ENCODE measurements at regions not wholly inside any gene's neighbourhood (a gene's known extent, or its start where the extent isn't known, plus 50 kb on each side); places are given as distances from the start of the nearest gene placed in this dataset.
"Not testable (repeated sequence)": the region's sequence is repeated elsewhere in the genome, so short reads cannot be mapped to it uniquely, and the experiment has no call there.

- Histone ChIP-seq H3K4me1 (ENCODE audit: control insufficient read depth, insufficient read depth, low read length, poor library complexity, severe bottlenecking) (peaks cover 13% of the 10 kb centered on the region), H3K4me3 (ENCODE audit: extremely low read depth, insufficient read depth, low read length, poor library complexity, severe bottlenecking) (no peak overlapping the region), H3K36me3 (ENCODE audit: control insufficient read depth, insufficient read depth, low read length) (no peaks in the 10 kb centered on the region), H3K9me3 (ENCODE audit: control insufficient read depth, low read length) (no peaks in the 10 kb centered on the region), H3K27ac (ENCODE audit: low read depth, low read length, severe bottlenecking) (no peak overlapping the region)
- WGBS, 2 experiments (ENCODE audit: insufficient coverage in 2 of 2) = no CpG with 5 or more reads among the region's 5 CpGs
Observed at GRCh38 chr2:234174742-234175141, 124.2 kb downstream of the SPP2 start.

DNA sequence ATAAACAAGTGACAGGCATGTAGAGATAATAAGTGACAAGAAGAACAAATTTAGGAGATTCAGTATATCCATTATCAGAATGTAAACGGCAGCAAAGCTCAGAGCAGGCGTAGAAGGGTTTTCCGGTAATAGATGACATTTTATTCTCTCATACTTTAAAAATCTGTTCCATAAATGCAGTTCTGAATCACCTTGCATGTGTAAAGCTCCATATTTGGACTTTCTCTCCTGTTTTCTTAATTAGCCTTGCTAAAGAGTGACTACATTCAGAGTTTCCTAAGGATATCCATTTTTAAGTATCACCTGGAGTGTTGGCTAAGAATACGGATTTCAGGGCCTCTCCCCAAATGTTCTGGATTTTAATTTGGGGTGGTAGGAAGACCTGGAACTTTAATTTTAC, 122.0 kb downstream of the SPP2 start:
- peaks cover 11% of the 10 kb centered on the region for H3K4me1 ChIP-seq (ENCODE audit: control insufficient read depth, insufficient read depth, low read length, poor library complexity, severe bottlenecking)
- H3K4me3 ChIP-seq (ENCODE audit: extremely low read depth, insufficient read depth, low read length, poor library complexity, severe bottlenecking) = no peak overlapping the region
- H3K27ac ChIP-seq (ENCODE audit: low read depth, low read length, severe bottlenecking) = no peak overlapping the region
- whole genome bisulfite sequencing, 2 experiments (ENCODE audit: insufficient coverage in 2 of 2) = 87 to 92% methylated on average over 3 to 4 of the region's 4 CpGs
- H3K9me3 ChIP-seq (ENCODE audit: control insufficient read depth, low read length) = no peaks in the 10 kb centered on the region
- H3K36me3 ChIP-seq (ENCODE audit: control insufficient read depth, insufficient read depth, low read length) = no peaks in the 10 kb centered on the region

GRCh38 chr2:234172066-234172465, 121.6 kb downstream of the SPP2 start:
- peaks cover 11% of the 10 kb centered on the region for H3K4me1 ChIP-seq (ENCODE audit: control insufficient read depth, insufficient read depth, low read length, poor library complexity, severe bottlenecking)
- H3K4me3 ChIP-seq (ENCODE audit: extremely low read depth, insufficient read depth, low read length, poor library complexity, severe bottlenecking) = no peak overlapping the region
- H3K36me3 ChIP-seq (ENCODE audit: control insufficient read depth, insufficient read depth, low read length) = no peaks in the 10 kb centered on the region
- WGBS, 2 experiments (ENCODE audit: insufficient coverage in 2 of 2) = 86 to 87% methylated on average over 6 to 7 of the region's 10 CpGs
- H3K9me3 ChIP-seq (ENCODE audit: control insufficient read depth, low read length) = no peaks in the 10 kb centered on the region
- no peak overlapping the region for H3K27ac ChIP-seq (ENCODE audit: low read depth, low read length, severe bottlenecking)

DNA sequence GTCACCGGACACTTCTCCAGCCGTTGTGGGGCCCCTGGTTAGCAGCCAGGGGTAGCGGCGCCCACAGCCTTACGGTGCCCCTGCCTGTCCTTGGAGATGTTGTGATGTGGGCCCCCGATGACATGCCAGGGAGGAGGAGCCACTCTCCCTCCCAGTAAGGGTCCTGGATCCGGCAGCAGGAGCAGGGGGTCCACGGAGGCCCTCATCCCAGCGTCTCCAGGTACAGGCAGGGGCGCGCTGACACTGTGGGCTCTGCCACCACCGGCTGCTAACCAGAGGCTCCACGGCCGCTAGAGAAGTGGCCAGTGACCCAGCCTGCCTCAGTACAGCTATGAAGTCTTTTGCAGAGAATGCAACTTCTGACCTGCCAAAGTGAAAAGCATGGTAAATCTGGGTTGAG, 121.2 kb downstream of the SPP2 start:
- H3K27ac ChIP-seq (ENCODE audit: low read depth, low read length, severe bottlenecking) = no peak overlapping the region
- no peaks in the 10 kb centered on the region for H3K9me3 ChIP-seq (ENCODE audit: control insufficient read depth, low read length)
- WGBS, 2 experiments (ENCODE audit: insufficient coverage in 2 of 2) = 96 to 98% methylated on average over 8 to 11 of the region's 14 CpGs
- H3K4me1 ChIP-seq (ENCODE audit: control insufficient read depth, insufficient read depth, low read length, poor library complexity, severe bottlenecking) = peaks cover 11% of the 10 kb centered on the region
- H3K4me3 ChIP-seq (ENCODE audit: extremely low read depth, insufficient read depth, low read length, poor library complexity, severe bottlenecking) = no peak overlapping the region
- no peaks in the 10 kb centered on the region for H3K36me3 ChIP-seq (ENCODE audit: control insufficient read depth, insufficient read depth, low read length)

DNA sequence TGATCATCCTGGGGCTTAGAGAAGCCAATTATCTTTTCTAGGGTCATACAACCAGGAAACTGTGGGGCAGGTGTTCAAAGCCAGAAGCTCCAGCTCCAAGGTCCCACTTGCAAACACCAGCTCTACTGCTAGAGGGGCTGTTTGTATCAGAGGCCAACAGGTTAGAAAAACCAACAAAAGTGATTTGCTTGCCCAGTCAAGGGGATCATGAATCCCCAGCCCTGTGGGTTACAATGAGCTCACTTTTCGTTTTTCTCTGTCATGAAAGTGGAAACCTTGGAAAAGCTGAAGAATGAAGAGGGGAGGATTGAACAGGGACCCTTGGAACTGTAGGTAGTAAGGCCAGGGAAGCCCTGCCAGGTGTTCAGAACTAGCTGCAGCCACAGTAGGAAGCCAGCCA, 119.2 kb downstream of the SPP2 start:
- no peaks in the 10 kb centered on the region for H3K9me3 ChIP-seq (ENCODE audit: control insufficient read depth, low read length)
- H3K36me3 ChIP-seq (ENCODE audit: control insufficient read depth, insufficient read depth, low read length) = no peaks in the 10 kb centered on the region
- no peak overlapping the region for H3K4me3 ChIP-seq (ENCODE audit: extremely low read depth, insufficient read depth, low read length, poor library complexity, severe bottlenecking)
- WGBS, 2 experiments (ENCODE audit: insufficient coverage in 2 of 2) = 100% methylated on average over 1 of the region's 1 CpG
- H3K27ac ChIP-seq (ENCODE audit: low read depth, low read length, severe bottlenecking) = no peak overlapping the region
- peaks cover 12% of the 10 kb centered on the region for H3K4me1 ChIP-seq (ENCODE audit: control insufficient read depth, insufficient read depth, low read length, poor library complexity, severe bottlenecking)

GRCh38 chr2:234168605-234169570, 118.4 kb downstream of the SPP2 start:
- not testable (repeated sequence) for H3K9me3 ChIP-seq (ENCODE audit: control insufficient read depth, low read length); H3K4me3 ChIP-seq (ENCODE audit: extremely low read depth, insufficient read depth, low read length, poor library complexity, severe bottlenecking); H3K27ac ChIP-seq (ENCODE audit: low read depth, low read length, severe bottlenecking); H3K36me3 ChIP-seq (ENCODE audit: control insufficient read depth, insufficient read depth, low read length)
- H3K4me1 ChIP-seq (ENCODE audit: control insufficient read depth, insufficient read depth, low read length, poor library complexity, severe bottlenecking) = peaks cover 16% of the 10 kb centered on the region
- 93 to 96% methylated on average over 3 of the region's 8 CpGs for WGBS, 2 experiments (ENCODE audit: insufficient coverage in 2 of 2)

GRCh38 chr2:234166531-234166930, 116.0 kb downstream of the SPP2 start:
- H3K36me3 ChIP-seq (ENCODE audit: control insufficient read depth, insufficient read depth, low read length) = no peaks in the 10 kb centered on the region

GRCh38 chr2:234165421-234165820, 114.9 kb downstream of the SPP2 start:
- Histone ChIP-seq H3K36me3 (ENCODE audit: control insufficient read depth, insufficient read depth, low read length) (no peaks in the 10 kb centered on the region), H3K27ac (ENCODE audit: low read depth, low read length, severe bottlenecking) (no peak overlapping the region), H3K4me1 (ENCODE audit: control insufficient read depth, insufficient read depth, low read length, poor library complexity, severe bottlenecking) (peaks cover 15% of the 10 kb centered on the region), H3K4me3 (ENCODE audit: extremely low read depth, insufficient read depth, low read length, poor library complexity, severe bottlenecking) (no peak overlapping the region), H3K9me3 (ENCODE audit: control insufficient read depth, low read length) (no peaks in the 10 kb centered on the region)
- WGBS, 2 experiments (ENCODE audit: insufficient coverage in 2 of 2) = 67 to 68% methylated on average over 1 to 3 of the region's 5 CpGs

More at GRCh38 chr2:234166531-234166930, 116.0 kb downstream of the SPP2 start:
- no peaks in the 10 kb centered on the region for H3K9me3 ChIP-seq (ENCODE audit: control insufficient read depth, low read length)
- H3K27ac ChIP-seq (ENCODE audit: low read depth, low read length, severe bottlenecking) = no peak overlapping the region
- no peak overlapping the region for H3K4me3 ChIP-seq (ENCODE audit: extremely low read depth, insufficient read depth, low read length, poor library complexity, severe bottlenecking)
- H3K4me1 ChIP-seq (ENCODE audit: control insufficient read depth, insufficient read depth, low read length, poor library complexity, severe bottlenecking) = peaks cover 15% of the 10 kb centered on the region
- WGBS, 2 experiments (ENCODE audit: insufficient coverage in 2 of 2) = 81 to 89% methylated on average over 2 to 3 of the region's 3 CpGs

DNA sequence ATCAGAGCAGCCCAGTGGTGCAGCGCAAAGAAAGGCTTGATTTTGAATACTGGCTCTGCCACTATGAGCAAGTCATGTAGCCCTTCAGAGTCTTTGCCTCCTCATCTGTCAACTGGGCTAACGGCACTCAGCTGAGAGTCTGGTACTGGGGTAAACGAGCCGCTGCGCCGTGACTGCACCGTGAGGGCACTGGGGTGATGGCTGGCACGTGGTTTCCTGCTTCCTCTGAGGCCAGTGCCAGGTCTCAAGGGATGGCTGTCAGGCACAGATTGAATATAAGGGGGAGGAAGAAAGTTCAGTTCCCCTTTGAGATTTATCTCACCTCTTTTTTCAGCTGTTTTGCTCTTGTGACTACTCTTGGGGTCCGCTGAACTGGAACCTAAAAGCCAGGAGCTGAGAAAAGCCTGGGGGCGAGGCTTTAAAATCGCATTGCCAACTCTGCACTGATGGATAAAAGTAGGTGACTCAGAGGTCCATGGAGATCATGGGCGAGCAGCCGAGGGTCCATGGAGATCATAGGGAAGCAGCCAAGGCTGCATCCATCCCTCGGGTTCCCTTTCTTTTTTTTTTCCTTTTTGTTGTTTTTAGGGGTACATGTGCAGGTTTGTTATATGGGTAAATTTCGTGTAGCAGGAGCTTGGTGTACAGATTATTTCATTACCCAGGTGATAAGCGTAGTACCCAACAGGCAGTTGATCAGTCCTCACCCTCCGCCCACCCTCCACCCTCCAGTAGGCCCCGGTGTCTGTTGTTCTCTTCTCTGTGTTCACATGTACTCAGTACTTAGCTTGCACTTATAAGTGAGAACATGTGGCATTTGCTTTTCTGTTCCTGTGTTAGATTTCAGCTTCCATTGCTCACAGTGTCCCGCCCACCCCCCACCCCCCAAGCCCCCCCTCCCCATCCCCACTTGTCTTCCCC, 114.3 kb downstream of the SPP2 start:
- Histone ChIP-seq H3K36me3 (ENCODE audit: control insufficient read depth, insufficient read depth, low read length) (no peaks in the 10 kb centered on the region), H3K4me3 (ENCODE audit: extremely low read depth, insufficient read depth, low read length, poor library complexity, severe bottlenecking) (no peak overlapping the region), H3K9me3 (ENCODE audit: control insufficient read depth, low read length) (no peaks in the 10 kb centered on the region), H3K27ac (ENCODE audit: low read depth, low read length, severe bottlenecking) (no peak overlapping the region), H3K4me1 (ENCODE audit: control insufficient read depth, insufficient read depth, low read length, poor library complexity, severe bottlenecking) (peaks cover 15% of the 10 kb centered on the region)
- WGBS, 2 experiments (ENCODE audit: insufficient coverage in 2 of 2) = 93 to 94% methylated on average over 13 to 15 of the region's 19 CpGs

DNA sequence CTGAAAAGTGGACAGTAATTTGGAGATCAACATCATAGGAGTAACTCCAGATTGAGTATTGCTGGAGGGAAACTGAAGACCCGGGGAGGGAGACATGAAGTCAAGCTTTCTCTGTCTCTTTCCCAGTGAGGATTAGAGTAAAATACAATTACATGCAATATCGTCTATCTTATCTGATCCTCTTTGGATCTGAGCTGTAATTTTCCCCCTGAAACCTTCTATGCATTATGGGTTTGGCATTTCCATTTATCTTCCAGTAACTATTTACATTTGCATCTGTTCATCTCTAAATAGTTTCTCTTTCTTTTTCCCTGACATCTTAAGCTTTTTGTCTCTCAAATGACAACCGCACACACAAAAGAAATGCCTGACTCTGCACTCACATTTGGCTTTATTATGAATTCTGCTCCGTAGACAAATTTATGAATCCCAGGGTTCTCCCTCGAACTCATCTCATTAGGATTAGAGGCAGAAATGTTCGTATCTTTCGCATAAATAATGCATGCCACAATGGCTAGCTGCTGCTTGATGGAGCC, 113.1 kb downstream of the SPP2 start:
- Histone ChIP-seq H3K27ac (ENCODE audit: low read depth, low read length, severe bottlenecking) (no peak overlapping the region), H3K4me1 (ENCODE audit: control insufficient read depth, insufficient read depth, low read length, poor library complexity, severe bottlenecking) (peaks cover 10% of the 10 kb centered on the region)
- WGBS, 2 experiments (ENCODE audit: insufficient coverage in 2 of 2) = 86 to 96% methylated on average over 5 to 7 of the region's 7 CpGs

More for the DNA sequence above, 113.1 kb downstream of the SPP2 start:
- H3K9me3 ChIP-seq (ENCODE audit: control insufficient read depth, low read length) = no peaks in the 10 kb centered on the region
- no peak overlapping the region for H3K4me3 ChIP-seq (ENCODE audit: extremely low read depth, insufficient read depth, low read length, poor library complexity, severe bottlenecking)
- no peaks in the 10 kb centered on the region for H3K36me3 ChIP-seq (ENCODE audit: control insufficient read depth, insufficient read depth, low read length)
